ENCODE measurements at regions not wholly inside any gene's neighbourhood (a gene's known extent, or its start where the extent isn't known, plus 50 kb on each side); places are given as distances from the start of the nearest gene placed in this dataset.
A peak's percentile ranks its signal among the peaks of the same experiment; 100 is the strongest.

GRCh38 chr13:109862627-109863026 is 76.2 kb upstream of the IRS2 start:
- TF ChIP-seq CSRNP3 (CRISPR knock-in tag; IDR thresholded peaks at IDR 0.05) (no peak), ZC3H10 (CRISPR knock-in tag; IDR thresholded peaks at IDR 0.05) (no peak), TSHZ2 (CRISPR knock-in tag; IDR thresholded peaks at IDR 0.05) (no peak), ARNTL (CRISPR knock-in tag; IDR thresholded peaks at IDR 0.05; ENCODE audit: borderline replicate concordance, low read depth) (no peak), POU6F1 (CRISPR knock-in tag; IDR thresholded peaks at IDR 0.05; ENCODE audit: borderline replicate concordance, low read depth) (no peak), SNAI2 (CRISPR knock-in tag; IDR thresholded peaks at IDR 0.05) (no peak), PPARA (CRISPR knock-in tag; IDR thresholded peaks at IDR 0.05; ENCODE audit: borderline replicate concordance) (no peak), ZNF565 (CRISPR knock-in tag; conservative IDR thresholded peaks at IDR 0.05; ENCODE audit: low read depth) (no peak), ZNF8 (CRISPR knock-in tag; IDR thresholded peaks at IDR 0.05) (no peak), TOX (CRISPR knock-in tag; IDR thresholded peaks at IDR 0.05; ENCODE audit: borderline replicate concordance) (no peak), GLIS3 (CRISPR knock-in tag; IDR thresholded peaks at IDR 0.05) (no peak)
- TF ChIP-seq, protein P1, sequence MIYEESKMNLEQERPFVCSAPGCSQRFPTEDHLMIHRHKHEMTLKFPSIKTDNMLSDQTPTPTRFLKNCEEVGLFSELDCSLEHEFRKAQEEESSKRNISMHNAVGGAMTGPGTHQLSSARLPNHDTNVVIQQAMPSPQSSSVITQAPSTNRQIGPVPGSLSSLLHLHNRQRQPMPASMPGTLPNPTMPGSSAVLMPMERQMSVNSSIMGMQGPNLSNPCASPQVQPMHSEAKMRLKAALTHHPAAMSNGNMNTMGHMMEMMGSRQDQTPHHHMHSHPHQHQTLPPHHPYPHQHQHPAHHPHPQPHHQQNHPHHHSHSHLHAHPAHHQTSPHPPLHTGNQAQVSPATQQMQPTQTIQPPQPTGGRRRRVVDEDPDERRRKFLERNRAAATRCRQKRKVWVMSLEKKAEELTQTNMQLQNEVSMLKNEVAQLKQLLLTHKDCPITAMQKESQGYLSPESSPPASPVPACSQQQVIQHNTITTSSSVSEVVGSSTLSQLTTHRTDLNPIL (CRISPR knock-in tag; IDR thresholded peaks at IDR 0.05; ENCODE audit: low read depth), result no peak
- ATAC-seq, result peak; percentile 56

GRCh38 chr13:109859898-109860297 is 73.5 kb upstream of the IRS2 start:
- no peak for ATAC-seq
- no peak for TF ChIP-seq ZC3H10 (CRISPR knock-in tag; IDR thresholded peaks at IDR 0.05)
- no peak for TF ChIP-seq ISL1 (CRISPR knock-in tag; IDR thresholded peaks at IDR 0.05)
- no peak for TF ChIP-seq ZNF70 (CRISPR knock-in tag; IDR thresholded peaks at IDR 0.05)
- no peak for TF ChIP-seq ARNTL (CRISPR knock-in tag; IDR thresholded peaks at IDR 0.05; ENCODE audit: borderline replicate concordance, low read depth)
- TF ChIP-seq PPARA (CRISPR knock-in tag; IDR thresholded peaks at IDR 0.05; ENCODE audit: borderline replicate concordance), result no peak
- no peak for TF ChIP-seq OSR1 (CRISPR knock-in tag; IDR thresholded peaks at IDR 0.05)
- no peak for TF ChIP-seq RARB (CRISPR knock-in tag; IDR thresholded peaks at IDR 0.05)

GRCh38 chr13:109859216-109859835 is 72.9 kb upstream of the IRS2 start:
- TF ChIP-seq TSHZ2 (CRISPR knock-in tag; IDR thresholded peaks at IDR 0.05) (no peak), POU6F1 (CRISPR knock-in tag; IDR thresholded peaks at IDR 0.05; ENCODE audit: borderline replicate concordance, low read depth) (no peak), OSR1 (CRISPR knock-in tag; IDR thresholded peaks at IDR 0.05) (no peak), TCF4 (CRISPR knock-in tag; IDR thresholded peaks at IDR 0.05; ENCODE audit: borderline replicate concordance) (no peak), ESRRG (CRISPR knock-in tag; IDR thresholded peaks at IDR 0.05) (no peak), TOX (CRISPR knock-in tag; IDR thresholded peaks at IDR 0.05; ENCODE audit: borderline replicate concordance) (no peak)
- TF ChIP-seq, protein P1 (CRISPR knock-in tag; IDR thresholded peaks at IDR 0.05; ENCODE audit: low read depth), result no peak
- ATAC-seq, result no peak
